ENCODE measurements at regions not wholly inside any gene's neighbourhood (a gene's known extent, or its start where the extent isn't known, plus 50 kb on each side); places are given as distances from the start of the nearest gene placed in this dataset.
A peak's percentile ranks its signal among the peaks of the same experiment; 100 is the strongest.

DNA sequence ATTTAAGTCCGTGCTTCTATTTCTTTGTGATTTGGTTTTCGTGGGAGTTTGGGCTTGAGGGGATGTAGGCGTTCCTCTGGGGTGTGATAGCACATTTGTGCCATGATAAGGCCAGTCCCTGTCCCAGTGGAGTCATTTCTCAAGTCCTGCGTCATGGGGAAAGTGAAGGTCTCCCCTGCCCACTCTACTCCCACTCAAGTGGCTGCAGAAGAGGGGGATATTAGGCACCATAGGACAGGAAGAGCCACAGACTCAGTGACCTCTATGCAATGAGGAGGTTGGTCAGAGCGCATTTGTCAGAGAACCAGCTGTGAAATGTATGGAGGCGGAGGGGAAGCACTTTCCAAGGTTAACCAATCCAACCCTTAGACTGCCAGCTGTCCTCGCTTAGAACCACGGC lies 51.9 kb upstream of the EDN1 start:
- no peak overlapping the region for H3K4me3 Mint-ChIP-seq
- ChIA-PET CTCF (no interaction called here), POLR2A (no interaction called here)
- ATAC-seq (no peak), DNase-seq (peak; percentile 25)
- intact Hi-C loops (cut with DNase I, micrococcal nuclease), result no loop called here
- H3K4me1 Mint-ChIP-seq, result peaks cover 35% of the 10 kb centered on the region
- no peaks in the 10 kb centered on the region for H3K9me3 Mint-ChIP-seq (ENCODE audit: low read depth)
- no peaks in the 10 kb centered on the region for H3K36me3 Mint-ChIP-seq (ENCODE audit: low read depth)
- H3K27ac Mint-ChIP-seq, result no peak overlapping the region
- H3K27me3 Mint-ChIP-seq, result peaks cover 2% of the 10 kb centered on the region
